RCC 7860 (cell line): ENCODE measurements at regions not wholly inside any gene's neighbourhood (a gene's known extent, or its start where the extent isn't known, plus 50 kb on each side); places are given as distances from the start of the nearest gene placed in this dataset.
"Not testable (repeated sequence)": the region's sequence is repeated elsewhere in the genome, so short reads cannot be mapped to it uniquely, and the experiment has no call there.

Source experiments
- DNase-seq: peaks from one replicate; pipeline ENCODE4 v3.0.0-alpha.2; 2015; ENCODE audit warnings: low spot score
- FAIRE-seq: peaks from 2 replicates; lab custom pipeline; 2012; peaks lifted over from hg19 to GRCh38; lab: Jason Lieb, UNC

- no peak for DNase-seq
- no peak for FAIRE-seq
Observed at GRCh38 chr20:23299673-23300050, 50.9 kb upstream of the NXT1 start.

- DNase-seq (no peak), FAIRE-seq (no peak)
Observed at GRCh38 chr20:23298926-23299672, 51.5 kb upstream of the NXT1 start.

DNA sequence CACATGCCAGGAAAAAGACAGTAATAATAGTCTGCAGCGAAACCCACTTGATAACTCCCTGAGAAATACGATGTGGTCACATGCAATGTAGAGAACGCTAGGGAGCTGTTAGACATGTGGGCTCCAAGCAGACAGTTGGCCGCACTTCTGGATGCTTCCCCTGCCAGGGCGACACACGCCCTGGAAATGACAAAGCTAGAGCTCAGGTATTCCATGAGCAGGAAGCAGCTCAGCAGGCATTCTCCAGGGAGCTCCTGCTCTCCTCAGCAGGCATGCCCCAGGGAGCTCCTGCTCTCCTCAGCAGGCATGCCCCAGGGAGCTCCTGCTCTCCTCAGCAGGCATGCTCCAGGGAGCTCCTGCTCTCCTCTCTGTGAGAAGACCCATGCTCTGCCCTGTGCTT, 52.4 kb upstream of the NXT1 start:
- FAIRE-seq (no peak), DNase-seq (no peak)

DNA sequence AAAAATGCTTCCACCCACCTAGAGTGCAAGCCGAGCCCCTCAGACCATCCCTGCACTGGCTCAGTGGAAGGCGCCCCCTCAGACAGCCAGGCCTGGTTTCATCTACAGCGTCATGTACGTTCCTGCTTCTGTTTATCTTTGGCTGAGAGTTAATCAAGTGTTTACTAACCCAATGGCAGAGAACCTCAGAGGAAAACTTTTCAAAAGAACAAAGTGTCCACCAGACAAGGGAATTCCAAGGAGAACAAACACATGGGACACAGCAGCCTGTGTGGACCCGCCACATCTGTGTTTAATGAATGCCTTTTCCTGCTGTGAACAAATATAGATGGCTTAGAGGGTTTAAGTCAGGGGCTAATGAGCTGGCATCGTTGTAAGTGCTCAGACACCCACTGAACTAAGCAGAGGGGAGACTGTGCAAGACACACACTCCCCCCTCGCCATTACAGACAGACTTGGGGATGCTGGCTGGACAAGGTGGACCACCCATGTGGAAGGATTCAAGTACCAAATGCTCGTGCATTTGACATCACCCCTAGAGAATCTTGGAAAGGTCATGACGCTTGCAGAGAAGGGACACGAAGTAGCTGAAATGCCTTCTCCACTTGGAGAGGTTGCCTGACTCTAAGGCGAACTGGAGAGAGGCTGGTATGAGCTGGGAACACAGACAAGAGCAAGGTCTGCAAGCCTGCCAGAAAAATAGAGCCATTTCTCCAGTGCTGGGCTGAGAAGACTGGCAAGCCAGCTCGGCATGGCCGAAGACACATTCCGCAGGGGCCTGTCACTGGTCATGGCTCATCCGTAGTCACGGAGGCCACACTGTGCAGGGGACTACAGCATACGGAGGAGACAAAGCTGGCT, 53.5 kb upstream of the NXT1 start:
- DNase-seq = no peak
- FAIRE-seq = no peak

- no peak for FAIRE-seq
Observed at GRCh38 chr20:23295934-23296333, 54.7 kb upstream of the NXT1 start.

DNA sequence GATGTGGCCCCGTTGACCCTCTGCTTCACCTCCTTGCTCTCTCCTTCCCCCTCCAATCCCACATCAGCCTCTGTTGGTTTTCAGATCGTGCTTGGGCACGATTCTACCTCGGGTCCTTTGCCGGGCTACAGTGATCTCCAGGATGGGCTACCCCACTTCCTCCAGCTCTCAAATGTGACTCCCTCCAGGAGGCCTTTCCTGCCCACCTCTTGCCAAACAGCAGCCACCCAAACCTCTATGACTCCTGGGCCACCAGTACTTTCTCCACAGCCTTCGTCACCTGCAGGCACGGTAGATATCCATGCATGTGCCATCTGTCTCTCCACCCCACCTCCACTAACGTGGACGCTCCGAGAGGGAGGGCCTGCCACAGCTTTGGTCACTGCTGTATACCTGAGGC, 55.9 kb upstream of the NXT1 start:
- FAIRE-seq (no peak), DNase-seq (no peak)

More at GRCh38 chr20:23295934-23296333, 54.7 kb upstream of the NXT1 start:
- DNase-seq = no peak

GRCh38 chr20:23294166-23294565, 56.4 kb upstream of the NXT1 start:
- DNase-seq (no peak), FAIRE-seq (no peak)

- FAIRE-seq (no peak), DNase-seq (no peak)
Observed at GRCh38 chr20:23293689-23294088, 56.9 kb upstream of the NXT1 start.

DNA sequence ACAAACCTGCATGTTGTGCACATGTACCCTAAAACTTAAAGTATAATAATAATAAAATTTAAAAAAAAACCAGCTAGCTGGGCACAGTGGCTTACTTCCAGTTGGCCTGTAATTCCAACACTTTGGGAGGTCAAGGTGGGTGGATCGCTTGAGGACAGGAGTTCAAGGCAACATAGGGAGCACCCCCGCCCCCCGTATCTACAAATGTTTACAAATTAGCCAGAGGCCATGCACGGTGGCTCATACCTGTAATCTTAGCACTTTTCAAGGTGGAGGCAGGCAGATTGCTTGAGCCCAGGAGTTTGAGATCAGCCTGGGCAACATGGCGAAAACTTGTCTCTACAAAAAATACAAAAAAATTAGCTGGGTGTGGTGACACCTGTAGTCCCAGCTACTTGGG, 58.3 kb upstream of the NXT1 start:
- not testable (repeated sequence) for FAIRE-seq, DNase-seq

GRCh38 chr20:23291575-23292240, 58.9 kb upstream of the NXT1 start:
- FAIRE-seq (no peak), DNase-seq (no peak)

DNA sequence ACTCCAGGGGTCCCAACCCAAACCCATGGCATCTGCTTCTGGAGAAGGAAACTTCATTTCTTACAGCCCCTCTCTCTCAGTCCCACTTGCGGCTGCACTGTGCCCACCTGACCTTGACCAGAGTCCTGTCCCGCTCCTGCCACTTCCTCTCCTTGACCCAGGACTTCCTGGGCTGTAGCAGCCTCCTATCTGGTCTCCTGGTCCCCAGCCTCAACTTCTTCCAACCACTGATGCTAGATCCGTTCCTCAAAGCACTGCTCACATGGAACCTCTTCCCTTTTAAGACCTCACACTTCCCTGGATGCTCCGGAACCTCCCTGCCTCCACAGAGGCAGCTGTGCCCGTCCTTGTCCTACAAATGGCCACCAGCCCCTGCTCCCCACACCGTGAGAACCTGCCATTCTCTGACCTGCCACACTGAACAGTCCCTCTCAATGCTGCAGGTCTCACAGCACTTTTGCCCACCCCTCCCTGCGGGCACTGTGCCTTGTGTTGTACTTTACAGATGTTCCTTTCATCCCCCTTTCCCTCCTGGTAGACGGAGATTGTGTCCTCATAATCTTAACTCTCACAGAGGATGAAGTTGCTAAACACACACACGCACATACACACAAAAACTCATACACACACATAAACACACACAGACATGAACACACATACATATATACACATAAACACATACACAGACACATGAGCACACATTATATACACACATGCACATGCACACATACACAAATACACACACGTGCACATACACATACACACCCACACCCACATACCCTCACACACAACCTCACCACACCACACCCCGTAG, 59.6 kb upstream of the NXT1 start:
- FAIRE-seq (no peak), DNase-seq (no peak)

DNA sequence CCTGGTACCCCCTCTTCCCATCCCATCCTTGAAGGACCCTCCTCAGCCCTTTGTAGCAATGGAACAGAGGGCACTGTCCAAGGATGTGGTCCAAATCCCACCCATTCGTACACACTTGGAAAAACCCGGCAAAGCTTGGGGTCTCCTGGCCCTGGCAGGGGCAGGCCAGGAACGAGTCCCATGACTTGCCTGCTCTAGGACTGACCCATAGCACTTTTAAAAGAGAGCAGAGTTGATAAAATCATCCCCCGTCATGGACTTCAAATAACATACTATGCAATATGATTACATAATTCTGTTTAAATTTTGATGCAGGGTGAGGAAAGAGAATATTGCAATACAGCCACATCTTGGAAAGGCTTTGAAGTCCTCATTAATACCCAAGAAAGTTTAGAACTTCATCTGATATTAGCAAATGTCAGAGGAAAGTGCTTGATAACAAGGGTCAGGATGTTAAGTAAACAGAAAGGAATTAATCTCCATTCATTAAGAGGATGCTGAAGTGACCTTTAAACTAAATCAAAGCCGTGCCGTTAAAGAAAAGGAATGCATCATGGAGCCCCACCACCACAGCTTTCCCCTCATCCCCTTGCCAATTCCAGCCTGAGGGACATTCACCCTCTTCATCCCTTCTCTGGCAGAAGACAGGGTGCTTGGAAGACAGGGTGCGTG, 60.7 kb upstream of the NXT1 start:
- no peak for DNase-seq
- FAIRE-seq = no peak

- DNase-seq = no peak
- FAIRE-seq = no peak
Observed at GRCh38 chr20:23289249-23289648, 61.3 kb upstream of the NXT1 start.

- DNase-seq = no peak
- FAIRE-seq = no peak
Observed at GRCh38 chr20:23287354-23288190, 63.0 kb upstream of the NXT1 start.

DNA sequence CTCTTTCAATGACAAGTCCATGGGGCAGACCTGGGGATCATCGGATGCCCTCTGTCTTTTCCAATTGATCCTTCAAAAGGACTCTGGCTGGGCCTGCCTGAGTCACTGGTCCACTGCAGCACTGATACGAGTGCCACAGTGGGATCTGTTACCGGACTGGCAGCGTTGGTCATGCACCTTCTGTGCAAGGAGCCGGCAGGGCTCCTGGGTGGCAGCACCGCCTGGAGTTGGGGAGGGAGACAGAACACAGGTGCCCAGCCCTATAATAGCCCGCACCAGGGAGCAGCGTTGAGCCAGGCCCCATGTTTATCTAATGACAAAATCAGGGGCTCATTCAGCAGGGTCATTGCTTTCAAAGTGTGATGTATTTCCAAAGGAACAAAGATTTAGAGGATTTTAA, 64.2 kb upstream of the NXT1 start:
- no peak for FAIRE-seq
- no peak for DNase-seq

- no peak for FAIRE-seq
Observed at GRCh38 chr20:23285536-23285935, 65.1 kb upstream of the NXT1 start.

GRCh38 chr20:23284009-23284408, 66.6 kb upstream of the NXT1 start:
- FAIRE-seq = no peak

More at GRCh38 chr20:23285536-23285935, 65.1 kb upstream of the NXT1 start:
- DNase-seq = no peak

DNA sequence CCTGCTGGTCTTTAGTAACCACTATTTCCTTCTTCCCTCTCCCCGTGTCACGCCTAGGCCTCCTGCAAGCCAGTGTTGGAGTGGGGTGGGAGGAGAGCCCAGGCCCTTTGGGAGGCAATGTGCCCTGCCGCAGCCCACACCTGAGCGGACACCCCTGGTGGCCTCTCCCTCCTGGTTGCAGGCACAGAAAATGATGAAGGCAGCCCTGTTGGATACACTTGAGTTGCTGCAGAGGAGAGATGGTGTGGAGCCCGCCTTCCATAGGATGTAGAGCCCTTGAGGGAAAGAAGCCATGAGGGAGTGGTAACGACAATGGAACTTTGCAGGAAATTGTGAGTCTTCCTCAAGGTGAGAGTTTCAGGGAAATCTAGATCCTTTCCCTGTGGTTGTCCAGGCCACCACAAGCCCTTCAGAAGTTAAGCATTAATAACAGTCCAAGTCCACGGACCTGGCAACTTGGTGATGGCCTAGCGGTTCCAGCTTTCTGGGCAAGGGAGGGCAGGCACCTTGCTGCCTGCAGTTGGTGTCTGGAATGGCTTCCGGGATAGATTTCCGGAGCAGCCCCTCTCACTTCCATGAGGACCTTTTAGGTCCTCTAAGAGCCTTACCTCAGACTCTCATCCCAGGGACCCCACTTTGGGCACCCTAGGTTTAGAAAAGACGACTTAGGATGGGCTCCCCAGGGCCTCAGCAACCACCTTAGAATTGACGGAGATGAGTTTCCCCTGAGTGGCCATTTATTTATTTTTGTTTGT, 67.3 kb upstream of the NXT1 start:
- FAIRE-seq (no peak), DNase-seq (no peak)

More at GRCh38 chr20:23284009-23284408, 66.6 kb upstream of the NXT1 start:
- DNase-seq = no peak

GRCh38 chr20:23282546-23282945, 68.0 kb upstream of the NXT1 start:
- DNase-seq (no peak), FAIRE-seq (no peak)
